Neural cell (in vitro differentiated cells): ENCODE measurements at regions not wholly inside any gene's neighbourhood (a gene's known extent, or its start where the extent isn't known, plus 50 kb on each side); places are given as distances from the start of the nearest gene placed in this dataset.

ENCODE experiments used
- H2AFZ ChIP-seq: fragments of 200-600, 300-800 bp; sonication (generic), shearing (Covaris generic); 2 replicates; pipeline ENCODE4 v1.6.0; 2014; ENCODE audit warnings: low read depth, mild to moderate bottlenecking, antibody characterized with exemption, low read length, moderate library complexity
- H3F3A ChIP-seq: fragments of 200-600 bp; shearing (Covaris generic); 2 replicates; pipeline ENCODE4 v1.6.1; 2016; ENCODE audit warnings: mild to moderate bottlenecking, moderate library complexity, mixed read lengths, antibody characterized with exemption, low read length; ENCODE audit not compliant: insufficient read depth, poor library complexity, severe bottlenecking
- H3K27ac ChIP-seq: fragments of 200-600, 300-800 bp; sonication (generic), shearing (Covaris generic); 2 replicates; pipeline ENCODE4 v1.5.1; 2014; ENCODE audit warnings: mild to moderate bottlenecking, low read length, moderate library complexity
- H3K27me3 ChIP-seq: fragments of 300-800, 200-600 bp; sonication (generic), shearing (Covaris generic); 2 replicates; pipeline ENCODE4 v1.6.0; 2014; ENCODE audit warnings: mild to moderate bottlenecking, low read depth, low read length, moderate library complexity; ENCODE audit not compliant: insufficient read depth
- H3K36me3 ChIP-seq: fragments of 300-800, 200-600 bp; sonication (generic), shearing (Covaris generic); 2 replicates; pipeline ENCODE4 v1.5.1; 2014; ENCODE audit warnings: mild to moderate bottlenecking, antibody characterized with exemption, low read length, moderate library complexity; ENCODE audit not compliant: insufficient read depth
- H3K4me2 ChIP-seq: fragments of 300-800, 200-600 bp; sonication (generic), shearing (Covaris generic); 2 replicates; pipeline ENCODE4 v1.6.0; 2014; ENCODE audit warnings: mild to moderate bottlenecking, low read length
- H3K4me3 ChIP-seq: fragments of 300-800, 200-600 bp; sonication (generic), shearing (Covaris generic); 2 replicates; pipeline ENCODE4 v1.5.1; 2014; ENCODE audit warnings: mild to moderate bottlenecking, low read length, moderate library complexity
- H3K79me2 ChIP-seq: fragments of 200-600 bp; shearing (Covaris generic); replicated peaks from 2 replicates; pipeline ENCODE4 v1.6.0; 2014; ENCODE audit warnings: mild to moderate bottlenecking, low read length, moderate library complexity; ENCODE audit not compliant: insufficient read depth
- H3K9ac ChIP-seq: fragments of 300-800, 200-600 bp; sonication (generic), shearing (Covaris generic); 2 replicates; pipeline ENCODE4 v1.6.1; 2016; ENCODE audit warnings: mild to moderate bottlenecking, low read length, mixed read lengths
- H3K9me2 ChIP-seq: fragments of 200-600 bp; shearing (Covaris generic); 2 replicates; pipeline ENCODE4 v1.6.1; 2016; ENCODE audit warnings: mild to moderate bottlenecking, low read length, mixed read lengths; ENCODE audit not compliant: insufficient read depth
- H3K9me3 ChIP-seq: fragments of 200-600, 300-800 bp; sonication (generic), shearing (Covaris generic); 2 replicates; pipeline ENCODE4 v1.6.1; 2016; ENCODE audit warnings: mild to moderate bottlenecking, mixed run types, low read length, moderate library complexity, mixed read lengths
- H4K20me1 ChIP-seq: fragments of 200-600 bp; shearing (Covaris generic); 2 replicates; pipeline ENCODE4 v1.6.1; 2016; ENCODE audit warnings: mild to moderate bottlenecking, mixed run types; ENCODE audit not compliant: insufficient read depth
- EP300 ChIP-seq: fragments of 450-650 bp; conservative IDR thresholded peaks from 2 replicates; pipeline ENCODE4 v1.6.1; 2014; ENCODE audit warnings: antibody characterized with exemption, mild to moderate bottlenecking, moderate library complexity; ENCODE audit not compliant: poor library complexity, severe bottlenecking
- EZH2 ChIP-seq: fragments of 200-600, 300-800 bp; shearing (Covaris generic), sonication (generic); IDR thresholded peaks from 2 replicates; pipeline ENCODE4 v1.6.1; 2014; ENCODE audit warnings: antibody characterized with exemption, low read length, borderline replicate concordance, mild to moderate bottlenecking; ENCODE audit not compliant: insufficient read depth, poor library complexity, severe bottlenecking
- MXI1 ChIP-seq: fragments of 450-650 bp; conservative IDR thresholded peaks from 2 replicates; pipeline ENCODE4 v1.6.1; 2014; ENCODE audit warnings: antibody characterized with exemption, mild to moderate bottlenecking; ENCODE audit not compliant: poor library complexity, severe bottlenecking
- POLR2AphosphoS5 ChIP-seq: IDR thresholded peaks from 2 replicates; pipeline ENCODE4 v1.6.1; 2012
- RAD21 ChIP-seq: fragments of 450-650 bp; conservative IDR thresholded peaks from 2 replicates; pipeline ENCODE4 v1.6.1; 2014; ENCODE audit warnings: antibody characterized with exemption, mild to moderate bottlenecking, moderate library complexity
- SMC3 ChIP-seq: fragments of 450-650 bp; conservative IDR thresholded peaks from 2 replicates; pipeline ENCODE4 v1.6.1; 2014; ENCODE audit warnings: antibody characterized with exemption, mild to moderate bottlenecking, moderate library complexity; ENCODE audit not compliant: poor library complexity
- TAF1 ChIP-seq: IDR thresholded peaks from 2 replicates; pipeline ENCODE4 v1.6.1; 2012; ENCODE audit warnings: low read depth
- TF ChIP-seq, protein P1 (sequence below): fragments of 450-650 bp; IDR thresholded peaks from 2 replicates; pipeline ENCODE4 v1.5.1; 2014; ENCODE audit warnings: antibody characterized with exemption, mild to moderate bottlenecking, moderate library complexity; ENCODE audit not compliant: poor library complexity, severe bottlenecking
- TF ChIP-seq, protein P2 (sequence below): IDR thresholded peaks from 2 replicates; pipeline ENCODE4 v1.6.1; 2012; ENCODE audit warnings: borderline replicate concordance

DNA sequence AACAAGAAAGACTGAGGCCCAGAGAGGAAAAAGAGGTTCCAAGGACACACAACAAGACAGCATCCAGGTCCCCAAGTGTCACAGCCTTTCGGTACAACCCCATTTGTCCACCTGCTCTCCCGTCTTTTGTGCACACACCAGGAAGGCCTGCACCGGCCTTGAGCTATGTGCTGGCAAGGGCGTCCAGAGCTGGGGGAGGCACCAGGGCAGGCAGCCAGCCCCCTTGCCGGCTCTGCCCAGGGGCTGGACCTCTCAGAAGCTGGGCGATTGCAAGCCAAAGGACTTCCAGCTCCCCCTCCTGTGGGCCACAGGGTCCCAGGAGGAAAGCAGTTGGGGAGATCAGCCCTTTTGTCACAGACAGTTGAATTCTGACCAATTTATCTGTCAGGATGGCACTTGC is 210.5 kb downstream of the MN1 start:
- H3K4me3 ChIP-seq: no peak overlapping the region
- H4K20me1 ChIP-seq: no peaks in the 10 kb centered on the region
- no peak overlapping the region for H3K4me2 ChIP-seq
- no peaks in the 10 kb centered on the region for H3K36me3 ChIP-seq
- H3K27ac ChIP-seq: no peak overlapping the region
- no peaks in the 10 kb centered on the region for H3K9me3 ChIP-seq
- H3K9ac ChIP-seq: no peak overlapping the region
- no peak for TF ChIP-seq POLR2AphosphoS5
- TF ChIP-seq EP300: no peak
- no peak for TF ChIP-seq RAD21
- no peak for TF ChIP-seq TAF1
- TF ChIP-seq, protein P1, sequence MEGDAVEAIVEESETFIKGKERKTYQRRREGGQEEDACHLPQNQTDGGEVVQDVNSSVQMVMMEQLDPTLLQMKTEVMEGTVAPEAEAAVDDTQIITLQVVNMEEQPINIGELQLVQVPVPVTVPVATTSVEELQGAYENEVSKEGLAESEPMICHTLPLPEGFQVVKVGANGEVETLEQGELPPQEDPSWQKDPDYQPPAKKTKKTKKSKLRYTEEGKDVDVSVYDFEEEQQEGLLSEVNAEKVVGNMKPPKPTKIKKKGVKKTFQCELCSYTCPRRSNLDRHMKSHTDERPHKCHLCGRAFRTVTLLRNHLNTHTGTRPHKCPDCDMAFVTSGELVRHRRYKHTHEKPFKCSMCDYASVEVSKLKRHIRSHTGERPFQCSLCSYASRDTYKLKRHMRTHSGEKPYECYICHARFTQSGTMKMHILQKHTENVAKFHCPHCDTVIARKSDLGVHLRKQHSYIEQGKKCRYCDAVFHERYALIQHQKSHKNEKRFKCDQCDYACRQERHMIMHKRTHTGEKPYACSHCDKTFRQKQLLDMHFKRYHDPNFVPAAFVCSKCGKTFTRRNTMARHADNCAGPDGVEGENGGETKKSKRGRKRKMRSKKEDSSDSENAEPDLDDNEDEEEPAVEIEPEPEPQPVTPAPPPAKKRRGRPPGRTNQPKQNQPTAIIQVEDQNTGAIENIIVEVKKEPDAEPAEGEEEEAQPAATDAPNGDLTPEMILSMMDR: no peak
- no peak for TF ChIP-seq SMC3
- no peak for TF ChIP-seq MXI1
- no peak for TF ChIP-seq EZH2
- TF ChIP-seq, protein P2, sequence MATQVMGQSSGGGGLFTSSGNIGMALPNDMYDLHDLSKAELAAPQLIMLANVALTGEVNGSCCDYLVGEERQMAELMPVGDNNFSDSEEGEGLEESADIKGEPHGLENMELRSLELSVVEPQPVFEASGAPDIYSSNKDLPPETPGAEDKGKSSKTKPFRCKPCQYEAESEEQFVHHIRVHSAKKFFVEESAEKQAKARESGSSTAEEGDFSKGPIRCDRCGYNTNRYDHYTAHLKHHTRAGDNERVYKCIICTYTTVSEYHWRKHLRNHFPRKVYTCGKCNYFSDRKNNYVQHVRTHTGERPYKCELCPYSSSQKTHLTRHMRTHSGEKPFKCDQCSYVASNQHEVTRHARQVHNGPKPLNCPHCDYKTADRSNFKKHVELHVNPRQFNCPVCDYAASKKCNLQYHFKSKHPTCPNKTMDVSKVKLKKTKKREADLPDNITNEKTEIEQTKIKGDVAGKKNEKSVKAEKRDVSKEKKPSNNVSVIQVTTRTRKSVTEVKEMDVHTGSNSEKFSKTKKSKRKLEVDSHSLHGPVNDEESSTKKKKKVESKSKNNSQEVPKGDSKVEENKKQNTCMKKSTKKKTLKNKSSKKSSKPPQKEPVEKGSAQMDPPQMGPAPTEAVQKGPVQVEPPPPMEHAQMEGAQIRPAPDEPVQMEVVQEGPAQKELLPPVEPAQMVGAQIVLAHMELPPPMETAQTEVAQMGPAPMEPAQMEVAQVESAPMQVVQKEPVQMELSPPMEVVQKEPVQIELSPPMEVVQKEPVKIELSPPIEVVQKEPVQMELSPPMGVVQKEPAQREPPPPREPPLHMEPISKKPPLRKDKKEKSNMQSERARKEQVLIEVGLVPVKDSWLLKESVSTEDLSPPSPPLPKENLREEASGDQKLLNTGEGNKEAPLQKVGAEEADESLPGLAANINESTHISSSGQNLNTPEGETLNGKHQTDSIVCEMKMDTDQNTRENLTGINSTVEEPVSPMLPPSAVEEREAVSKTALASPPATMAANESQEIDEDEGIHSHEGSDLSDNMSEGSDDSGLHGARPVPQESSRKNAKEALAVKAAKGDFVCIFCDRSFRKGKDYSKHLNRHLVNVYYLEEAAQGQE: no peak
- no peaks in the 10 kb centered on the region for H3K27me3 ChIP-seq
- H3K79me2 ChIP-seq: no peaks in the 10 kb centered on the region
- no peaks in the 10 kb centered on the region for H3F3A ChIP-seq
- no peak overlapping the region for H2AFZ ChIP-seq
- no peaks in the 10 kb centered on the region for H3K9me2 ChIP-seq

DNA sequence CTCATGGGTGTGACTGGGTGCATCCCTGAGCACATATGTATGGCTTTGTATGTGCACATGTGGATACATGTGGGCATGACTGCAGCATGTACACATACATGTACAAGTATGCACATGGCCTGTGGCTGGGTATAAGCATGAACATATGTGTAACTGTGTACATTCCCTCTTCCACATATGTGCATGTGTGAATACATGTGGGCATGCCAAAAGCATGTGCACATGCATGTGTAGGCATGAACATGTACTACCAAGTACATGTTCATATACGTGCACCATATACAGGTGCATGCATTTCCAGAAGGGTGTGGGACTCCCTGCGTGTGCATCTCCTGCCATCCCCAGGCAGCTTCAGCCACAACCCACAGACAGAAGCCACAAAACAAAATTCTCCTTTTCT is 208.2 kb downstream of the MN1 start:
- H3K9me3 ChIP-seq: no peaks in the 10 kb centered on the region
- H3K27ac ChIP-seq: no peak overlapping the region
- TF ChIP-seq SMC3 (peak; percentile 23), RAD21 (peak; percentile 39), MXI1 (no peak)
- H3K36me3 ChIP-seq: no peaks in the 10 kb centered on the region
- no peak overlapping the region for H3K9ac ChIP-seq
- no peaks in the 10 kb centered on the region for H3K79me2 ChIP-seq
- no peak overlapping the region for H3K4me3 ChIP-seq
- no peaks in the 10 kb centered on the region for H3K9me2 ChIP-seq
- no peaks in the 10 kb centered on the region for H3K27me3 ChIP-seq
- no peaks in the 10 kb centered on the region for H4K20me1 ChIP-seq
- no peak overlapping the region for H3K4me2 ChIP-seq
- no peaks in the 10 kb centered on the region for H3F3A ChIP-seq
- H2AFZ ChIP-seq: no peak overlapping the region

DNA sequence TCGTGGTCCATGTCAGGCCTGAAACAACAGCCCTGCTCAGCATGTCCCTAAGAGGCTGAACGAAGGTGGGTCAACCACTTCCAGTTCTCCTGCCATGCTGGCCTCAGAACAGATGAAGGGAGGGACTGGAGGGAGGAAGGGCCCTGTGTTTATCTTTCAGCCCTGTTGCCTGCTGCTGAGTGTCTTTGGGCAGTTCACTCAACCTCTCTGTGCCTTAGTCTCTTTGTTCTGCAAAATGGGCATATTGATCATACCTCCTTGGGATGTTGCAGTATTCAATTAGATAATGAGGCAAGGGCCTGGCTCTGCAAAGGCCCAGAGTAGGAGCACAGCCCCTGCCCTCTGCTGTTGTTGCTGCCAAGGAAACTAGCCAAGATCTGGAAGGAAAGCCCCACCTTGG is 207.5 kb downstream of the MN1 start:
- no peaks in the 10 kb centered on the region for H3K79me2 ChIP-seq
- H3K9ac ChIP-seq: no peak overlapping the region
- H3K27ac ChIP-seq: no peak overlapping the region
- no peak overlapping the region for H3K4me2 ChIP-seq
- no peaks in the 10 kb centered on the region for H3K36me3 ChIP-seq
- no peak overlapping the region for H2AFZ ChIP-seq
- H3K9me3 ChIP-seq: no peaks in the 10 kb centered on the region
- H3F3A ChIP-seq: no peaks in the 10 kb centered on the region
- TF ChIP-seq MXI1: no peak
- TF ChIP-seq POLR2AphosphoS5: no peak
- no peak for TF ChIP-seq SMC3
- no peak for TF ChIP-seq EZH2
- no peak for TF ChIP-seq RAD21
- no peak for TF ChIP-seq TAF1
- TF ChIP-seq, protein P1: no peak
- TF ChIP-seq EP300: no peak
- TF ChIP-seq, protein P2: no peak
- no peaks in the 10 kb centered on the region for H3K27me3 ChIP-seq
- H3K4me3 ChIP-seq: no peak overlapping the region
- no peaks in the 10 kb centered on the region for H4K20me1 ChIP-seq
- no peaks in the 10 kb centered on the region for H3K9me2 ChIP-seq
